ENCODE measurements at regions not wholly inside any gene's neighbourhood (a gene's known extent, or its start where the extent isn't known, plus 50 kb on each side); places are given as distances from the start of the nearest gene placed in this dataset.
"Not testable (repeated sequence)": the region's sequence is repeated elsewhere in the genome, so short reads cannot be mapped to it uniquely, and the experiment has no call there.

GRCh38 chrX:80576806-80577533 lies 156.7 kb downstream of the TENT5D start:
- H3K9ac ChIP-seq (ENCODE audit: low read length): no peak overlapping the region
- H3F3A ChIP-seq (ENCODE audit: insufficient read depth, low read length): no peaks in the 10 kb centered on the region
- H2AFZ ChIP-seq (ENCODE audit: low read length): no peak overlapping the region
- H3K36me3 ChIP-seq (replicated peaks; ENCODE audit: insufficient read depth, low read length): no peaks in the 10 kb centered on the region
- no peaks in the 10 kb centered on the region for H3K9me3 ChIP-seq (replicated peaks; ENCODE audit: insufficient read depth, low read length)
- no peaks in the 10 kb centered on the region for H3K9me2 ChIP-seq (replicated peaks; ENCODE audit: insufficient read depth, low read length)
- H4K20me1 ChIP-seq (ENCODE audit: insufficient read depth, low read length): no peaks in the 10 kb centered on the region
- H3K27me3 ChIP-seq (replicated peaks; ENCODE audit: insufficient read depth, low read length): no peaks in the 10 kb centered on the region
- no peak for DNase-seq
- H3K79me2 ChIP-seq (ENCODE audit: low read length): no peaks in the 10 kb centered on the region
- no peak overlapping the region for H3K27ac ChIP-seq (ENCODE audit: low read length)
- TF ChIP-seq EZH2 (optimal IDR thresholded peaks at IDR 0.05; ENCODE audit: low read depth, low read length) (no peak), EZH2phosphoT487 (IDR thresholded peaks at IDR 0.05; ENCODE audit: low read length) (no peak), CTCF (IDR thresholded peaks at IDR 0.05; ENCODE audit: low read length) (no peak)
- H3K4me2 ChIP-seq (ENCODE audit: low read depth, low read length): no peak overlapping the region
- H3K4me3 ChIP-seq (ENCODE audit: low read length): no peak overlapping the region
- H3K4me1 ChIP-seq (ENCODE audit: low read length): no peaks in the 10 kb centered on the region

- Histone ChIP-seq H3K4me3 (ENCODE audit: low read length) (no peak overlapping the region), H3K9me3 (replicated peaks; ENCODE audit: insufficient read depth, low read length) (no peaks in the 10 kb centered on the region), H3K27ac (ENCODE audit: low read length) (no peak overlapping the region), H3K79me2 (ENCODE audit: low read length) (no peaks in the 10 kb centered on the region), H3K9me2 (replicated peaks; ENCODE audit: insufficient read depth, low read length) (no peaks in the 10 kb centered on the region), H3F3A (ENCODE audit: insufficient read depth, low read length) (no peaks in the 10 kb centered on the region), H2AFZ (ENCODE audit: low read length) (no peak overlapping the region), H3K4me1 (ENCODE audit: low read length) (no peaks in the 10 kb centered on the region), H3K9ac (ENCODE audit: low read length) (no peak overlapping the region), H3K4me2 (ENCODE audit: low read depth, low read length) (no peak overlapping the region), H3K36me3 (replicated peaks; ENCODE audit: insufficient read depth, low read length) (no peaks in the 10 kb centered on the region), H3K27me3 (replicated peaks; ENCODE audit: insufficient read depth, low read length) (no peaks in the 10 kb centered on the region), H4K20me1 (ENCODE audit: insufficient read depth, low read length) (no peaks in the 10 kb centered on the region)
- TF ChIP-seq CTCF (IDR thresholded peaks at IDR 0.05; ENCODE audit: low read length) (peak; percentile 66), EZH2phosphoT487 (IDR thresholded peaks at IDR 0.05; ENCODE audit: low read length) (no peak), EZH2 (optimal IDR thresholded peaks at IDR 0.05; ENCODE audit: low read depth, low read length) (no peak)
- peak; percentile 47 for DNase-seq
These were observed 158.4 kb downstream of the TENT5D start for GRCh38 chrX:80578517-80579105.

- not testable (repeated sequence) for H3K27ac ChIP-seq (ENCODE audit: low read length); H3K9ac ChIP-seq (ENCODE audit: low read length)
These were observed 170.7 kb downstream of the TENT5D start for GRCh38 chrX:80590992-80591391.

More at GRCh38 chrX:80590992-80591391, 170.7 kb downstream of the TENT5D start:
- H3K4me3 ChIP-seq (ENCODE audit: low read length); H3K9me3 ChIP-seq (replicated peaks; ENCODE audit: insufficient read depth, low read length); H3K79me2 ChIP-seq (ENCODE audit: low read length); H2AFZ ChIP-seq (ENCODE audit: low read length); H3K27me3 ChIP-seq (replicated peaks; ENCODE audit: insufficient read depth, low read length); H4K20me1 ChIP-seq (ENCODE audit: insufficient read depth, low read length); H3K9me2 ChIP-seq (replicated peaks; ENCODE audit: insufficient read depth, low read length); H3K4me1 ChIP-seq (ENCODE audit: low read length); DNase-seq; H3K4me2 ChIP-seq (ENCODE audit: low read depth, low read length); H3K36me3 ChIP-seq (replicated peaks; ENCODE audit: insufficient read depth, low read length); H3F3A ChIP-seq (ENCODE audit: insufficient read depth, low read length): not testable (repeated sequence)
